ENCODE measurements at regions not wholly inside any gene's neighbourhood (a gene's known extent, or its start where the extent isn't known, plus 50 kb on each side); places are given as distances from the start of the nearest gene placed in this dataset.

DNA sequence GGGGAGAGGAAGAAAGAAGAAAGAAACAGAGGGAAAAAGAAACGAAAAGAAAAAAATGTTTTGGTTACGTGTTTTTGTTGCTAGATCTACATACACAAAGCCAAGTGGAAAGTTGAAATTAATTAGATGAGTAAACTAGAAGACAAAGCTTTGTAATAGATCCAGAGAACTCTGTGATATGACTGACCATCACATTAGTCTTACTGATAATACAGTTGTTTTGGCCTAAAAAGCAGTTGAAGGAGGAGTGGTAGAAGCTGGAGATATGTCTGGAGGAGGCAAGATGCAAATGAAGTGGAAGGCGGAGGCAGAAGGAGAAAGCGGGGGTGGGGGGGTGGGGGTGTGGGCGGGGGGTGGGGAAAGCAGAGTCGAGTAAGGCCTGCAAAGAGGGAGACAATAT lies 500.1 kb upstream of the ID4 start:
- no peak for TF ChIP-seq CTCF (IDR thresholded peaks at IDR 0.05; ENCODE audit: borderline replicate concordance, extremely low read depth, low read length, poor library complexity, severe bottlenecking)
- no peak for TF ChIP-seq EZH2 (IDR thresholded peaks at IDR 0.05; ENCODE audit: borderline replicate concordance, low read depth, low read length, severe bottlenecking)
